Activated CD4-positive, alpha-beta memory T cell treated with anti-CD3 and anti-CD28 coated beads for 36 hours (primary cell): ENCODE measurements at regions not wholly inside any gene's neighbourhood (a gene's known extent, or its start where the extent isn't known, plus 50 kb on each side); places are given as distances from the start of the nearest gene placed in this dataset.

Experiments
- CTCF ChIA-PET: fragments of 350-600 bp; sonication (Branson Sonifier 250); formaldehyde crosslinking; loops from one replicate; lab custom pipeline; 2021; ENCODE audit warnings: antibody characterized with exemption, inconsistent platforms; lab: Charles Lee
- POLR2A ChIA-PET: fragments of 350-600 bp; sonication (Branson Sonifier 250); formaldehyde crosslinking; loops from one replicate; lab custom pipeline; 2021; ENCODE audit warnings: antibody characterized with exemption; lab: Charles Lee
- DNase-seq: peaks from one replicate; pipeline ENCODE4 v3.0.0-alpha.2; 2020
- H3K27ac Mint-ChIP-seq: one replicate; pipeline ENCODE4 v1.8.0; 2021; ENCODE audit warnings: mixed read lengths
- H3K27me3 Mint-ChIP-seq: one replicate; pipeline ENCODE4 v1.8.0; 2021; ENCODE audit warnings: mixed read lengths
- H3K36me3 Mint-ChIP-seq: one replicate; pipeline ENCODE4 v1.8.0; 2021; ENCODE audit warnings: mixed read lengths
- H3K4me1 Mint-ChIP-seq: one replicate; pipeline ENCODE4 v1.8.0; 2021; ENCODE audit warnings: low read depth, mixed read lengths
- H3K4me3 Mint-ChIP-seq: one replicate; pipeline ENCODE4 v1.8.0; 2021; ENCODE audit warnings: mild to moderate bottlenecking, mixed read lengths
- H3K9me3 Mint-ChIP-seq: one replicate; pipeline ENCODE4 v1.8.0; 2021; ENCODE audit warnings: mixed read lengths
- intact Hi-C: fragments of 100-400 bp; cut with micrococcal nuclease; formaldehyde crosslinking; loops from one replicate; pipeline ENCODE4 v1.15.1; 2023

DNA sequence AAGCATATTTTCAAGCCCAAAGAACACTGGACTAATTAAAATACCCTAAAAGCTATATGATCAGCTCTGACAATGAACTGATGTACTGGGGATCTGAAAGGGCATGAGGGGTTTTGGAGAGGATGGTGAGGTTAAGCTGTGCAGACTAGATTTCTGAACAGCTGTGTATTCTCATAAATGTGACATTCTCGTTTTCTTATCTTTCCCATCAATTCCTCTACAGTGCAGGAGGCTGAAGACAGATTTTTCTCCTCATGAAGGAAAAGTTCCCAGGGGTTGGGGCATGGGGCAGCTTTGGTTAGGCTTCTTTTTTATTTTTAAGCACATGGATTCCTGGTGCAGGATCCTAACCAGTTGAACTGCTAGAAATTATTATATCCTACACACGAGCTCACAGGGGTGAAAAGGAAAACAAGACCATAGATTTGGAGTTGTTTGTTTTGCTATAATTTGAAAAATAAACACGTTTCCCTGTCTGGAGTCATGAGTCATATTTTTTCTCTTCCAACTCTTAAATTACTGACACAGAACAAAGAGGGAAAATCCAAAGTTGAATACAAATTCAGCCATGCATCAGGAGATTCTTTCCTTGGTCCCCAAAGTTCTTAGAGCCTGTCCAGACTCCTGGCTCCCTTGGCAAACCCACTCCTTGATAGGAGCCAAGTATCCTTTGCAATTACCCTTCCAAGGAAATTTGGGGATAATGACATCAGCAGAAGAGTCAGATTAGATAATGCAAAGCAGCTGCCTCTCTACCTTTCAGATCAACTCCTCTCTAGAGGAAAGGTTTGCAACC is 147.7 kb upstream of the NPVF start:
- intact Hi-C loops, result no loop called here
- no peak overlapping the region for H3K4me3 Mint-ChIP-seq
- CTCF ChIA-PET, result interaction anchor here (0.7 kb wide), 1 partner anchor 15 kb away, joined by 3 read pairs; no protein-coding TSS in a partner anchor
- no peak for DNase-seq
- peaks cover 13% of the 10 kb centered on the region for H3K9me3 Mint-ChIP-seq
- H3K4me1 Mint-ChIP-seq, result no peaks in the 10 kb centered on the region
- H3K27me3 Mint-ChIP-seq, result peaks cover 5% of the 10 kb centered on the region
- H3K36me3 Mint-ChIP-seq, result no peaks in the 10 kb centered on the region
- POLR2A ChIA-PET, result no interaction called here
- no peak overlapping the region for H3K27ac Mint-ChIP-seq

DNA sequence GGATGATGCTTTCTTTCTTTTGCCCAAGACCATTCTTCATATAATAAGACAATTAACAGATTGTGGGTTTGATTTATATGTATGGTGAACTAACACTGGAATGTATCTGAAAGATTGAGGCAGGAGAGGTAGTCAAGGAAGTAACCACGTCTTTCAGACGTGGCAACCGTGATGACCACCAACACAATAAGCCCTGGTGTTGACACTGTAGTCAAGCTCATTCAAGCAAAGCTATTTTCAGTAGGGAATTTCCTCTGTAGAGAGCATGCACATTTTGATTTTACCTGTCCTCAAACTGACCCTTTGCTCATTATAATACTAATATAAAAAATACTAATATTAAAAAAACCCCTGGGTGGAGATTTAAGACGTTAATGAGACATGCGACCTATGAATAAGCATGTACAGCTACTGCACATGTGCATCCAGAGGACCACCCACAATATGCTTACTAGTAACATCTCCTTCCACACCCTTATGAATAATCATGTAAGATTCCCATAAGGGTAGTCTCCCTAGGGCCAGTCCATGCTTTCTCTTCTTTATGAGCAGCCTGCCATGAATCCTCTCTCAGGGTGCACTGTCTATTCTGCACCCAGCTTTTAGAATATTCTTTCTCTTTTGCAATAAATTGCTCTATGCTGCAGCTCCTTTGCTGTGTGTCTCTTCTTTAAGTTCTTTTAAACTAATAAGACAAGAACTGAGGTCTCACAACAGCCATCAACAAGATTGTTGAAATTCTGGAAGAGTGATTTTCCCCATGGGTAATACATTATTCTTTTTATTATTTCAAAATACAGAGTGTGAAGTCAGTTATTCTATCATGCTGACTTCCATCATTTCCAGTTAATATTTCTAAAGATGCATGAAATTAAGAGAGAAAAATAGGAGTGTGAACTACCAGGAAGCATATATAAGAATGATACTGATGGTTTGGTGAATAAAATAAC is 151.3 kb upstream of the NPVF start:
- Mint-ChIP-seq H3K36me3 (no peaks in the 10 kb centered on the region), H3K4me1 (no peaks in the 10 kb centered on the region), H3K9me3 (no peaks in the 10 kb centered on the region), H3K27me3 (peaks cover 7% of the 10 kb centered on the region), H3K27ac (no peak overlapping the region), H3K4me3 (no peak overlapping the region)
- DNase-seq, result no peak
- POLR2A ChIA-PET, result interaction anchor here (0.6 to 0.7 kb wide), 2 partner anchors 11 to 816 kb away, joined by 3 read pairs; no protein-coding TSS in a partner anchor
- CTCF ChIA-PET, result no interaction called here
- intact Hi-C loops, result no loop called here

GRCh38 chr7:25381818-25382589 is 153.7 kb upstream of the NPVF start:
- CTCF ChIA-PET, result interaction anchor here (2.4 kb wide), 1 partner anchor 121 kb away, joined by 7 read pairs; no protein-coding TSS in a partner anchor
- Mint-ChIP-seq H3K4me3 (no peak overlapping the region), H3K9me3 (no peaks in the 10 kb centered on the region), H3K36me3 (no peaks in the 10 kb centered on the region), H3K27me3 (peaks cover 9% of the 10 kb centered on the region), H3K27ac (no peak overlapping the region), H3K4me1 (no peaks in the 10 kb centered on the region)
- POLR2A ChIA-PET, result no interaction called here
- no peak for DNase-seq
- intact Hi-C loops, result no loop called here

DNA sequence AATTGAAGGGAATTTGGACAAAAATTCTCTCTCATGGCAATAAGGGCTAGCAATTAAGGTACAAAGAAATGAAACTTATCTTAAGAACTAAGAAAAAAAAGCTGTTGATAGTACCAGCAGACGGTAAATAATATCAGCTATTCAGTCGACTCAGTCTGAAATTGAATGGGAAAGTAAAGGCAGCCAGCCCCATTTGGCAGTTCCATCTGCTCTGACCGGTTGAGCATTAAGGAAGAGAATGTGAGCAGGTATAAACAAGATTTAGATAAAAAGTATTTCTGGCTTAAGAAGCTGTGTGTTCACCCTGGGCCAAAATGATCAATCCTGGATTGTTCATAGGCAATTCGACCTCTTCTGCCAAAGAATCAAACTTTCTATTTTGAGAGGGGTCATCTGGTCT is 154.6 kb upstream of the NPVF start:
- Mint-ChIP-seq H3K4me3 (no peak overlapping the region), H3K27me3 (peaks cover 10% of the 10 kb centered on the region), H3K36me3 (no peaks in the 10 kb centered on the region), H3K9me3 (no peaks in the 10 kb centered on the region), H3K4me1 (no peaks in the 10 kb centered on the region), H3K27ac (no peak overlapping the region)
- POLR2A ChIA-PET, result no interaction called here
- intact Hi-C loops, result no loop called here
- CTCF ChIA-PET, result interaction anchor here (2.4 kb wide), 1 partner anchor 122 kb away, joined by 7 read pairs; no protein-coding TSS in a partner anchor
- DNase-seq, result no peak

GRCh38 chr7:25383402-25383801 is 155.1 kb upstream of the NPVF start:
- H3K27me3 Mint-ChIP-seq, result peaks cover 8% of the 10 kb centered on the region
- DNase-seq, result no peak
- H3K4me1 Mint-ChIP-seq, result no peaks in the 10 kb centered on the region
- H3K9me3 Mint-ChIP-seq, result no peaks in the 10 kb centered on the region
- no peak overlapping the region for H3K27ac Mint-ChIP-seq
- CTCF ChIA-PET, result interaction anchor here (0.7 to 2.4 kb wide), 2 partner anchors 123 to 677 kb away, joined by 3 to 7 read pairs; no protein-coding TSS in a partner anchor
- no peaks in the 10 kb centered on the region for H3K36me3 Mint-ChIP-seq
- H3K4me3 Mint-ChIP-seq, result no peak overlapping the region
- intact Hi-C loops, result no loop called here
- POLR2A ChIA-PET, result no interaction called here

DNA sequence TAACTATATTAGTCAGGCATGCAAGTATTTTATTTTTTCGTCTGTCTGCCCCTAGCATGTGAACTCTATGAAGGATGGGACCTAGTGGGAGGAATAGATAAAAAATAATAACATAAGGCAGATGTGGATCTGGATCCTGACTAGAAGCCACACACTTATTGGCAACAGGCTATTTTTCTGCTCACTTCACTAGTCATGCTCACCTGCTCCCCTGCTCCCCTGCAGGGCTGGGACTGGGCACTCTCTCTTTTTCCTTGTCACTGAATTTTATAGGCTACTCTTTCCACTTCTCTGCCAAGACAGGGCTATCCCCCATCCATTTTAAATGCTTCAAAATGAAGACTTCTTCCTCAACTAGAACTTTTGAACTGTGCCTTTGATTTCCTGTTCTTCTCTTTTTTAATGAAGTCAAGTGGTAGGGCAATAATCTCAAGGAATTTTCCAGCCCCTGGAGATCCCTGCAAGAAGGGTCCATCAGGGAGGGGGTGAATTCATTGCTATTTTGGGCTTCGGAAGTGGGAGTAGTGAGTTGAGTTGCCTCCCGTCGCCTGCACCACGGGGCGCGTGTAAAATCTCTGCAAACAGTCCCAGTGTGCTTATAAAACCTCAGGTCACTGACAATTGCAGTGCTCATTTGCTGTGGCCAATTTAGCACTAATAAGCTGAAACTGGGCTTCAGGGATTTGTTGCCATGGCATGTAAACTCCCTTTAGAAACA is 156.7 kb upstream of the NPVF start:
- no peaks in the 10 kb centered on the region for H3K9me3 Mint-ChIP-seq
- H3K4me3 Mint-ChIP-seq, result no peak overlapping the region
- H3K4me1 Mint-ChIP-seq, result no peaks in the 10 kb centered on the region
- ChIA-PET CTCF (no interaction called here), POLR2A (no interaction called here)
- peaks cover 11% of the 10 kb centered on the region for H3K27me3 Mint-ChIP-seq
- intact Hi-C loops, result no loop called here
- H3K27ac Mint-ChIP-seq, result no peak overlapping the region
- no peaks in the 10 kb centered on the region for H3K36me3 Mint-ChIP-seq
- DNase-seq, result no peak

DNA sequence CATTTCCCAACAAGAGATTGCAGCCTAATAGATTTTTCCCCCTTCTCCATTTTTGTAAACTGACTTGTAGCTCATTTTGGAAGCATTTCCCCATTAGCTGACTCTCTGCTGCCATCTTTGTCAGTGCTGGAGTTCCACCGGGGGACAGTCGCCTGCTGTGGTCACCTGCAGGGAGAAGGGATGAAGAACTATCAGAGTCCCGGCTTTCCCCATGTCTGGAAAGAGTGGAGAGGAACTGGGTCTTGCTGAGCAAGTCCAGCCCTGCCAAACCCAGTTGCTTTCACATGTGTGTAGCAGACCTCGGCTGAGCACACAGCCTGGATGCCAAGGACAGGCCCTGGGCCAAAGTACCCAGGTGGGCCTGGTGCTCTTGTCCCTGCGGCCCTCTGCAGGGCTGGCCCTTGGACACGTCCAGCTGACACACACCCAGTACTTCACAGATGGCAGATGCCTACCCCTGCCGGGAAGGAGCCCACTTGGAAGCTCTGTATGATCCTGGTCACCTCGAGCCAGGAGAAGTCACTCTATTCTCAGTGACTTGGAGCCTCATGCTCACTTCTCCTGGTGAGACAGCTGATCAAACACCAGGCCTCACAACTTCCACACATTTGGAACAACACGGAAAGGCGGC is 157.3 kb upstream of the NPVF start:
- DNase-seq, result no peak
- no peak overlapping the region for H3K27ac Mint-ChIP-seq
- POLR2A ChIA-PET, result no interaction called here
- peaks cover 14% of the 10 kb centered on the region for H3K27me3 Mint-ChIP-seq
- intact Hi-C loops, result no loop called here
- H3K4me3 Mint-ChIP-seq, result no peak overlapping the region
- CTCF ChIA-PET, result interaction anchor here (1.6 kb wide), 1 partner anchor 181 kb away, joined by 5 read pairs; no protein-coding TSS in a partner anchor
- no peaks in the 10 kb centered on the region for H3K4me1 Mint-ChIP-seq
- no peaks in the 10 kb centered on the region for H3K36me3 Mint-ChIP-seq
- no peaks in the 10 kb centered on the region for H3K9me3 Mint-ChIP-seq

DNA sequence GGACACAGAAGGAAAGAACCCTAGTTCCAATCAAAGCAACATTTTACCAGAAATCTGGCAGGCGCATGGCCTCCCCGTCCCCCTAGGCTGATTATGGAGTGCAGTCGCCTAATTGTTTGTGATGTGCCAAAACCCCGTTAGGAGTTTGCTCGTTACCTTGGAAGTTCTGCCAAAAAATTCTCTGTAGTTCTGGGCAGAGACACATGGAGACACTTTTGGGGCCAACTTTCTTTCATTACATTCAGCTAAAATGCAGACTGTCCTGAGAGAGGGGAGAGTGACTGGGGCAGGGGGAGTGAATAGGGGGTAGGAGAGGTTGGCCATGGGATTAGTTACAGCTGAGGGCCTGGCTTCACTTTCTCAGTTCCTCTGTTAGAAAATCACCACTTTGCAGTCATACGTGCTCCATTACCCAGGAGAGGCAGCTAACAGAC is 158.0 kb upstream of the NPVF start:
- CTCF ChIA-PET, result interaction anchor here (1.6 kb wide), 1 partner anchor 180 kb away, joined by 5 read pairs; no protein-coding TSS in a partner anchor
- Mint-ChIP-seq H3K4me3 (no peak overlapping the region), H3K27me3 (peaks cover 14% of the 10 kb centered on the region), H3K27ac (no peak overlapping the region), H3K9me3 (no peaks in the 10 kb centered on the region), H3K4me1 (no peaks in the 10 kb centered on the region), H3K36me3 (no peaks in the 10 kb centered on the region)
- intact Hi-C loops, result no loop called here
- no peak for DNase-seq
- POLR2A ChIA-PET, result no interaction called here

- Mint-ChIP-seq H3K27ac (no peak overlapping the region), H3K27me3 (peaks cover 11% of the 10 kb centered on the region), H3K36me3 (no peaks in the 10 kb centered on the region), H3K4me1 (no peaks in the 10 kb centered on the region), H3K4me3 (no peak overlapping the region), H3K9me3 (no peaks in the 10 kb centered on the region)
- CTCF ChIA-PET, result interaction anchor here (0.7 to 5.8 kb wide), 2 partner anchors 131 to 288 kb away, joined by 3 to 36 read pairs; no protein-coding TSS in a partner anchor
- intact Hi-C loops, result loop anchor here (1.0 kb wide), 1 partner anchor 129 kb away; no protein-coding TSS in a partner anchor
- POLR2A ChIA-PET, result no interaction called here
- DNase-seq, result no peak
Measured at GRCh38 chr7:25388681-25389080, 160.4 kb upstream of the NPVF start.

DNA sequence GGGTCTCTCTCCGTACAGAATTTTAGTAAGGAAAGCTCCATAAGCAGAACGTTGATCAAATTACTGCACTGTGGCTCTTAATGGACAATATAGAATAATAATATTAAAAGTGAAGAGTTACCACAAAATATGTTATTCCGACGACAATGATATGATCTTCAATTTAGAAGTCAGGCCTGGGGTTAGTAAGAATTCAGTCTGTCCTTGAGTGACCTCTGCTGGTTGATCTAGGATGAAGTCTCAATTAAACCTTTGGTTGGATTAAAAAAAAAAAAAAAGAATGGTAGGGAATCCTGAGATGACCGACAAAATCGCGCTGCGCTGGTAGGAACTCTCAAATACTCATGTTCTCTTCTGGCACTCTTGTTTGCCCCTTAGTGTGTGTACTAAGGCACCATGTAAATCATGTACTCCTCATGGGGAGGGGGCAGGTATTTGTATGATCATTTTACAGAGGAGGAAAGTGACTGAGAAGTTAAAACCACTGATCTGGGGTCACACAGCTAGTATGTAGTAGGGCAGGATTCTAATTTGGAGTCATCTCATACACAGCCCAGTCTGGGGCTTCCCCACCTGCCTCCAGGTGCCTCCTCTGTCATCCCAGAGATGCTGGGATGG is 161.3 kb upstream of the NPVF start:
- POLR2A ChIA-PET, result no interaction called here
- no peak overlapping the region for H3K27ac Mint-ChIP-seq
- H3K9me3 Mint-ChIP-seq, result no peaks in the 10 kb centered on the region
- intact Hi-C loops, result loop anchor here (1.0 to 2.0 kb wide), 2 partner anchors 130 to 461 kb away; no protein-coding TSS in a partner anchor
- H3K27me3 Mint-ChIP-seq, result peaks cover 9% of the 10 kb centered on the region
- H3K4me3 Mint-ChIP-seq, result no peak overlapping the region
- no peaks in the 10 kb centered on the region for H3K4me1 Mint-ChIP-seq
- CTCF ChIA-PET, result interaction anchor here (0.7 to 5.8 kb wide), 2 partner anchors 131 to 173 kb away, joined by 3 to 36 read pairs; no protein-coding TSS in a partner anchor
- H3K36me3 Mint-ChIP-seq, result no peaks in the 10 kb centered on the region
- no peak for DNase-seq
